HG02588 (cell line): ENCODE measurements at regions not wholly inside any gene's neighbourhood (a gene's known extent, or its start where the extent isn't known, plus 50 kb on each side); places are given as distances from the start of the nearest gene placed in this dataset.

Experiments
- ATAC-seq: cut with Tn5 transposase; IDR thresholded peaks from one replicate; pipeline ENCODE4 v1.9.1; 2021; ENCODE audit warnings: mild to moderate bottlenecking, moderate library complexity; ENCODE audit not compliant: unreplicated experiment

- ATAC-seq: no peak
These were observed 381.9 kb upstream of the EPHA7 start for GRCh38 chr6:93801101-93801847.

- ATAC-seq: no peak
These were observed 379.9 kb upstream of the EPHA7 start for GRCh38 chr6:93799226-93799625.

GRCh38 chr6:93794166-93794565, 374.8 kb upstream of the EPHA7 start:
- no peak for ATAC-seq

- no peak for ATAC-seq
These were observed 373.4 kb upstream of the EPHA7 start for GRCh38 chr6:93792746-93793145.

GRCh38 chr6:93790981-93791380, 371.6 kb upstream of the EPHA7 start:
- no peak for ATAC-seq

GRCh38 chr6:93789532-93789931, 370.2 kb upstream of the EPHA7 start:
- no peak for ATAC-seq

- ATAC-seq: no peak
These were observed 368.5 kb upstream of the EPHA7 start for GRCh38 chr6:93787841-93788240.

GRCh38 chr6:93786474-93787330, 367.3 kb upstream of the EPHA7 start:
- no peak for ATAC-seq

GRCh38 chr6:93785694-93786030, 366.3 kb upstream of the EPHA7 start:
- no peak for ATAC-seq

GRCh38 chr6:93784794-93785693, 365.7 kb upstream of the EPHA7 start:
- no peak for ATAC-seq

GRCh38 chr6:93779086-93779841, 359.9 kb upstream of the EPHA7 start:
- no peak for ATAC-seq

- no peak for ATAC-seq
These were observed 339.8 kb upstream of the EPHA7 start for GRCh38 chr6:93759190-93759589.

GRCh38 chr6:93751969-93752368, 332.6 kb upstream of the EPHA7 start:
- ATAC-seq: no peak

GRCh38 chr6:93749930-93750329, 330.6 kb upstream of the EPHA7 start:
- ATAC-seq: no peak

- ATAC-seq: no peak
These were observed 329.8 kb upstream of the EPHA7 start for GRCh38 chr6:93749191-93749590.

- ATAC-seq: no peak
These were observed 327.5 kb upstream of the EPHA7 start for GRCh38 chr6:93746892-93747291.

GRCh38 chr6:93745306-93745705, 325.9 kb upstream of the EPHA7 start:
- no peak for ATAC-seq

GRCh38 chr6:93735099-93735498, 315.7 kb upstream of the EPHA7 start:
- no peak for ATAC-seq

GRCh38 chr6:93731306-93731705, 311.9 kb upstream of the EPHA7 start:
- no peak for ATAC-seq

- ATAC-seq: no peak
These were observed 308.8 kb upstream of the EPHA7 start for GRCh38 chr6:93728150-93728549.

- ATAC-seq: no peak
These were observed 308.1 kb upstream of the EPHA7 start for GRCh38 chr6:93727447-93727846.
